ENCODE measurements at regions not wholly inside any gene's neighbourhood (a gene's known extent, or its start where the extent isn't known, plus 50 kb on each side); places are given as distances from the start of the nearest gene placed in this dataset.

- in situ Hi-C loops (cut with MboI; ENCODE audit: low sequenced_read_pairs): no loop called here
- no peak for DNase-seq (ENCODE audit: low spot score in 2 of 2)
These were observed 107.9 kb upstream of the EPB41L3 start for GRCh38 chr18:5651736-5652135.

GRCh38 chr18:5649439-5649838 lies 105.6 kb upstream of the EPB41L3 start:
- no peak for DNase-seq (ENCODE audit: low spot score in 2 of 2)
- Histone ChIP-seq H3K4me1 (no peaks in the 10 kb centered on the region), H3K4me3 (no peak overlapping the region), H3K36me3 (replicated peaks) (no peaks in the 10 kb centered on the region), H3K27me3 (ENCODE audit: low read depth) (peaks cover 8% of the 10 kb centered on the region; the same call in 1 of the 2 replicates), H3K9me3 (no peaks in the 10 kb centered on the region)
- in situ Hi-C loops (cut with MboI; ENCODE audit: low sequenced_read_pairs): no loop called here

More at GRCh38 chr18:5651736-5652135, 107.9 kb upstream of the EPB41L3 start:
- Histone ChIP-seq H3K4me1 (no peaks in the 10 kb centered on the region), H3K4me3 (no peak overlapping the region), H3K9me3 (no peaks in the 10 kb centered on the region), H3K36me3 (replicated peaks) (no peaks in the 10 kb centered on the region), H3K27me3 (ENCODE audit: low read depth) (peaks cover 5% of the 10 kb centered on the region; the same call in 1 of the 2 replicates)

GRCh38 chr18:5646739-5647138 lies 102.9 kb upstream of the EPB41L3 start:
- H3K4me3 ChIP-seq: no peak overlapping the region
- no peak for DNase-seq (ENCODE audit: low spot score in 2 of 2)
- H3K27me3 ChIP-seq (ENCODE audit: low read depth): peaks cover 3% of the 10 kb centered on the region; the same call in 1 of the 2 replicates
- H3K9me3 ChIP-seq: no peaks in the 10 kb centered on the region
- no peaks in the 10 kb centered on the region for H3K4me1 ChIP-seq
- in situ Hi-C loops (cut with MboI; ENCODE audit: low sequenced_read_pairs): no loop called here
- H3K36me3 ChIP-seq (replicated peaks): no peaks in the 10 kb centered on the region

GRCh38 chr18:5643288-5643687 lies 99.5 kb upstream of the EPB41L3 start:
- DNase-seq (ENCODE audit: low spot score in 2 of 2): no peak
- H3K4me3 ChIP-seq: no peak overlapping the region
- H3K9me3 ChIP-seq: no peaks in the 10 kb centered on the region
- no peaks in the 10 kb centered on the region for H3K4me1 ChIP-seq
- no peaks in the 10 kb centered on the region for H3K36me3 ChIP-seq (replicated peaks)
- peaks cover 13% of the 10 kb centered on the region; the same call in 1 of the 2 replicates for H3K27me3 ChIP-seq (ENCODE audit: low read depth)
- in situ Hi-C loops (cut with MboI; ENCODE audit: low sequenced_read_pairs): no loop called here

GRCh38 chr18:5640939-5641338 lies 97.1 kb upstream of the EPB41L3 start:
- peaks cover 10% of the 10 kb centered on the region; the same call in 1 of the 2 replicates for H3K27me3 ChIP-seq (ENCODE audit: low read depth)
- in situ Hi-C loops (cut with MboI; ENCODE audit: low sequenced_read_pairs): no loop called here
- H3K9me3 ChIP-seq: no peaks in the 10 kb centered on the region
- DNase-seq (ENCODE audit: low spot score in 2 of 2): no peak
- H3K4me1 ChIP-seq: no peaks in the 10 kb centered on the region
- no peak overlapping the region for H3K4me3 ChIP-seq
- no peaks in the 10 kb centered on the region for H3K36me3 ChIP-seq (replicated peaks)

GRCh38 chr18:5639131-5639530 lies 95.3 kb upstream of the EPB41L3 start:
- H3K4me3 ChIP-seq: no peak overlapping the region
- peaks cover 10% of the 10 kb centered on the region; the same call in 1 of the 2 replicates for H3K27me3 ChIP-seq (ENCODE audit: low read depth)
- in situ Hi-C loops (cut with MboI; ENCODE audit: low sequenced_read_pairs): no loop called here
- H3K36me3 ChIP-seq (replicated peaks): no peaks in the 10 kb centered on the region
- no peaks in the 10 kb centered on the region for H3K9me3 ChIP-seq
- no peaks in the 10 kb centered on the region for H3K4me1 ChIP-seq
- no peak for DNase-seq (ENCODE audit: low spot score in 2 of 2)

- peaks cover 13% of the 10 kb centered on the region for H3K27me3 ChIP-seq (ENCODE audit: low read depth)
- no peak for DNase-seq (ENCODE audit: low spot score in 2 of 2)
- H3K4me3 ChIP-seq: no peak overlapping the region
- H3K4me1 ChIP-seq: peaks cover 4% of the 10 kb centered on the region; the same call in 1 of the 2 replicates
- in situ Hi-C loops (cut with MboI; ENCODE audit: low sequenced_read_pairs): no loop called here
- H3K36me3 ChIP-seq (replicated peaks): no peaks in the 10 kb centered on the region
- H3K9me3 ChIP-seq: no peaks in the 10 kb centered on the region
These were observed 88.2 kb upstream of the EPB41L3 start for GRCh38 chr18:5632041-5632440.

- Histone ChIP-seq H3K9me3 (no peaks in the 10 kb centered on the region), H3K4me3 (no peak overlapping the region), H3K27me3 (ENCODE audit: low read depth) (peaks cover 22% of the 10 kb centered on the region), H3K4me1 (peaks cover 4% of the 10 kb centered on the region; the same call in 1 of the 2 replicates), H3K36me3 (replicated peaks) (no peaks in the 10 kb centered on the region)
- no peak for DNase-seq (ENCODE audit: low spot score in 2 of 2)
- in situ Hi-C loops (cut with MboI; ENCODE audit: low sequenced_read_pairs): no loop called here
These were observed 87.2 kb upstream of the EPB41L3 start for GRCh38 chr18:5630900-5631413.

GRCh38 chr18:5630057-5630899 lies 86.5 kb upstream of the EPB41L3 start:
- no peaks in the 10 kb centered on the region for H3K36me3 ChIP-seq (replicated peaks)
- H3K27me3 ChIP-seq (ENCODE audit: low read depth): peaks cover 22% of the 10 kb centered on the region
- in situ Hi-C loops (cut with MboI; ENCODE audit: low sequenced_read_pairs): no loop called here
- H3K4me1 ChIP-seq: peaks cover 4% of the 10 kb centered on the region; the same call in 1 of the 2 replicates
- no peaks in the 10 kb centered on the region for H3K9me3 ChIP-seq
- H3K4me3 ChIP-seq: peak overlapping the region; percentile 39
- DNase-seq (ENCODE audit: low spot score in 2 of 2): peak; percentile 62 to 84

GRCh38 chr18:5628512-5629255 lies 84.9 kb upstream of the EPB41L3 start:
- Histone ChIP-seq H3K4me3 (peak overlapping the region; percentile 39), H3K9me3 (no peaks in the 10 kb centered on the region), H3K27me3 (ENCODE audit: low read depth) (peaks cover 22% of the 10 kb centered on the region), H3K36me3 (replicated peaks) (no peaks in the 10 kb centered on the region), H3K4me1 (peaks cover 4% of the 10 kb centered on the region; the same call in 1 of the 2 replicates)
- DNase-seq (ENCODE audit: low spot score in 2 of 2): peak; percentile 3 to 57
- in situ Hi-C loops (cut with MboI; ENCODE audit: low sequenced_read_pairs): no loop called here

GRCh38 chr18:5627776-5628511 lies 84.1 kb upstream of the EPB41L3 start:
- Histone ChIP-seq H3K4me3 (peak overlapping the region; percentile 39), H3K9me3 (no peaks in the 10 kb centered on the region), H3K27me3 (ENCODE audit: low read depth) (peaks cover 19% of the 10 kb centered on the region), H3K36me3 (replicated peaks) (no peaks in the 10 kb centered on the region), H3K4me1 (peaks cover 4% of the 10 kb centered on the region; the same call in 1 of the 2 replicates)
- no peak for DNase-seq (ENCODE audit: low spot score in 2 of 2)
- in situ Hi-C loops (cut with MboI; ENCODE audit: low sequenced_read_pairs): no loop called here

GRCh38 chr18:5626130-5626880 lies 82.5 kb upstream of the EPB41L3 start:
- peaks cover 4% of the 10 kb centered on the region; the same call in 1 of the 2 replicates for H3K4me1 ChIP-seq

GRCh38 chr18:5625076-5625475 lies 81.3 kb upstream of the EPB41L3 start:
- no peaks in the 10 kb centered on the region for H3K36me3 ChIP-seq (replicated peaks)
- in situ Hi-C loops (cut with MboI; ENCODE audit: low sequenced_read_pairs): no loop called here
- no peak for DNase-seq (ENCODE audit: low spot score in 2 of 2)
- H3K9me3 ChIP-seq: no peaks in the 10 kb centered on the region
- H3K4me1 ChIP-seq: peaks cover 1% of the 10 kb centered on the region; the same call in 1 of the 2 replicates
- no peak overlapping the region for H3K4me3 ChIP-seq
- H3K27me3 ChIP-seq (ENCODE audit: low read depth): peaks cover 21% of the 10 kb centered on the region

More at GRCh38 chr18:5626130-5626880, 82.5 kb upstream of the EPB41L3 start:
- in situ Hi-C loops (cut with MboI; ENCODE audit: low sequenced_read_pairs): no loop called here
- DNase-seq (ENCODE audit: low spot score in 2 of 2): no peak
- Histone ChIP-seq H3K36me3 (replicated peaks) (no peaks in the 10 kb centered on the region), H3K27me3 (ENCODE audit: low read depth) (peaks cover 21% of the 10 kb centered on the region), H3K4me3 (no peak overlapping the region), H3K9me3 (no peaks in the 10 kb centered on the region)

Measured in HAP-1 (cell line).